HepG2 (cell line): ENCODE measurements at regions not wholly inside any gene's neighbourhood (a gene's known extent, or its start where the extent isn't known, plus 50 kb on each side); places are given as distances from the start of the nearest gene placed in this dataset.

Source experiments
- ATAC-seq: fragments of 200-7000 bp; cut with Tn5 transposase; 3 replicates; pipeline ENCODE4 v1.9.1; 2020; ENCODE audit warnings: mild to moderate bottlenecking, moderate library complexity
- BruUV-seq: library from RNA; stranded (reverse); fragments of 400-500 nt; replicated peaks from 2 replicates; lab custom pipeline; 2021; lab: Mats Ljungman, UMichigan
- CTCF ChIA-PET: fragments of 300-600 bp; formaldehyde crosslinking; extraction: SDS; loops from one replicate; lab custom pipeline; 2021; ENCODE audit warnings: low total read pairs, inconsistent platforms, low intra/inter-chr PET ratio; lab: Yijun Ruan, JAX
- POLR2A ChIA-PET: fragments of 350-600 bp; sonication (Branson Sonifier 250); formaldehyde crosslinking; loops from one replicate; lab custom pipeline; 2020; ENCODE audit warnings: antibody characterized with exemption, inconsistent platforms; lab: Yijun Ruan, JAX
- DNase-seq: peaks from one replicate; pipeline ENCODE4 v3.0.0-alpha.2; 2015; ENCODE audit warnings: low spot score
- FAIRE-seq: peaks from 3 replicates; lab custom pipeline; 2011; peaks lifted over from hg19 to GRCh38; lab: Jason Lieb, UNC
- H2AFZ ChIP-seq: one replicate; pipeline ENCODE4 v1.6.1; 2011; ENCODE audit warnings: low read length, inconsistent platforms
- H3K27ac ChIP-seq: fragments of 300-600 bp; 3 replicates; pipeline ENCODE4 v1.8.0; 2011; ENCODE audit warnings: mixed run types, mild to moderate bottlenecking, mixed read lengths, low read length, inconsistent platforms; ENCODE audit not compliant: insufficient read depth; ENCODE audit errors: extremely low read length
- H3K27me3 ChIP-seq, 2 experiments: fragments of 200-600 bp in 1 of 2; 2 replicates in 1 of 2; 3 replicates in 1 of 2; pipeline versions ENCODE4 v1.6.0 to v1.8.0; 2011; ENCODE audit warnings: low read length in 2 of 2, mild to moderate bottlenecking in 2 of 2, moderate library complexity in 2 of 2, inconsistent platforms in 1 of 2; ENCODE audit not compliant: insufficient read depth in 2 of 2, control insufficient read depth in 1 of 2
- H3K36me3 ChIP-seq, 2 experiments: fragments of 200-600 bp in 1 of 2; replicated peaks in 1 of 2; 2 replicates in 1 of 2; 3 replicates in 1 of 2; pipeline versions ENCODE4 v1.5.1 to v1.8.0; 2011; ENCODE audit warnings: low read length in 2 of 2, inconsistent platforms in 1 of 2; ENCODE audit not compliant: insufficient read depth in 2 of 2, control insufficient read depth in 1 of 2
- H3K4me1 ChIP-seq: 2 replicates; pipeline ENCODE4 v1.5.1; 2012; ENCODE audit warnings: low read length, inconsistent platforms; ENCODE audit not compliant: insufficient read depth
- H3K4me2 ChIP-seq: 2 replicates; pipeline ENCODE4 v1.6.0; 2011; ENCODE audit warnings: low read depth, low read length, inconsistent platforms
- H3K4me3 ChIP-seq, 3 experiments: fragments of 200-600 bp in 1 of 3; sonication (generic), shearing (Covaris generic) in 1 of 3; replicated peaks in 1 of 3; 2 replicates each; pipeline ENCODE4 v1.5.1; 2011 to 2016; ENCODE audit warnings: low read length in 3 of 3, inconsistent platforms in 2 of 3, low read depth in 2 of 3, mild to moderate bottlenecking in 2 of 3, control low read depth in 1 of 3, mixed read lengths in 1 of 3; ENCODE audit not compliant: insufficient read depth in 1 of 3
- H3K79me2 ChIP-seq: one replicate; pipeline ENCODE4 v1.6.1; 2011; ENCODE audit warnings: low read length, inconsistent platforms; ENCODE audit not compliant: insufficient read depth
- H3K9ac ChIP-seq: 2 replicates; pipeline ENCODE4 v1.6.0; 2011; ENCODE audit warnings: mild to moderate bottlenecking, low read depth, low read length, inconsistent platforms; ENCODE audit not compliant: insufficient read depth
- H3K9me3 ChIP-seq: 2 replicates; pipeline ENCODE4 v1.5.1; 2012; ENCODE audit warnings: mild to moderate bottlenecking, low read length
- H4K20me1 ChIP-seq: 2 replicates; pipeline ENCODE4 v1.6.0; 2011; ENCODE audit warnings: inconsistent platforms, mild to moderate bottlenecking, low read length, moderate library complexity; ENCODE audit not compliant: insufficient read depth
- HES4 ChIP-seq: sonication (generic); formaldehyde crosslinking; IDR thresholded peaks from 2 replicates; pipeline ENCODE4 v1.9.0; 2021; ENCODE audit warnings: mild to moderate bottlenecking, missing genetic modification reagents, borderline replicate concordance
- KDM3A ChIP-seq: IDR thresholded peaks from 2 replicates; pipeline ENCODE4 v1.6.1; 2018; ENCODE audit warnings: low read depth, missing compliant biosample characterization
- MEIS2 ChIP-seq: sonication (generic); formaldehyde crosslinking; IDR thresholded peaks from 2 replicates; pipeline ENCODE4 v1.9.0; 2021; ENCODE audit warnings: mild to moderate bottlenecking, missing genetic modification reagents
- SPEN ChIP-seq: sonication (generic); formaldehyde crosslinking; IDR thresholded peaks from 2 replicates; pipeline ENCODE4 v1.5.1; 2020; ENCODE audit warnings: low read depth, mild to moderate bottlenecking, missing genetic modification reagents
- TGIF2 ChIP-seq: IDR thresholded peaks from 2 replicates; pipeline ENCODE4 v1.6.1; 2016; ENCODE audit warnings: control low read depth, missing compliant biosample characterization
- ZBTB1 ChIP-seq: sonication (generic); formaldehyde crosslinking; IDR thresholded peaks from 2 replicates; pipeline ENCODE4 v1.4.0; 2020; ENCODE audit warnings: missing genetic modification reagents, borderline replicate concordance
- ZNF24 ChIP-seq: fragments of 450-650 bp; IDR thresholded peaks from 2 replicates; pipeline ENCODE4 v1.6.1; 2017; ENCODE audit warnings: antibody characterized with exemption, mild to moderate bottlenecking
- ZNF350 ChIP-seq: sonication (generic); formaldehyde crosslinking; IDR thresholded peaks from 2 replicates; pipeline ENCODE4 v1.4.0; 2020; ENCODE audit warnings: mild to moderate bottlenecking, low read depth, missing genetic modification reagents, borderline replicate concordance
- ZNF510 ChIP-seq: sonication (generic); formaldehyde crosslinking; IDR thresholded peaks from 2 replicates; pipeline ENCODE4 v1.4.0; 2020; ENCODE audit warnings: low read depth, mild to moderate bottlenecking, missing genetic modification reagents
- ZNF724P ChIP-seq: sonication (generic); formaldehyde crosslinking; IDR thresholded peaks from 2 replicates; pipeline ENCODE4 v1.8.0; 2022; ENCODE audit warnings: missing genetic modification reagents, borderline replicate concordance
- ZNF841 ChIP-seq: sonication (generic); formaldehyde crosslinking; IDR thresholded peaks from 2 replicates; pipeline ENCODE4 v1.8.1; 2023; ENCODE audit warnings: missing genetic modification reagents, borderline replicate concordance
- ZSCAN29 ChIP-seq: sonication (generic); formaldehyde crosslinking; conservative IDR thresholded peaks from 2 replicates; pipeline ENCODE4 v1.4.0; 2020; ENCODE audit warnings: mild to moderate bottlenecking, missing genetic modification reagents
- WGBS: methylation state at CpG from one replicate; pipeline ENCODE4 v1.1.6; 2017; ENCODE audit warnings: low lambda C conversion rate; 5-methylcytosine and 5-hydroxymethylcytosine counted together
- in situ Hi-C: cut with HindIII; loops from 2 replicates; pipeline ENCODE4 v1.10.0; 2017; ENCODE audit warnings: low pct_unique_long_range_greater_than_20kb; ENCODE audit not compliant: extremely low pct_ligation_motif_present
- intact Hi-C: fragments of 100-400 bp; cut with micrococcal nuclease; formaldehyde crosslinking; loops from one replicate; pipeline ENCODE4 v1.10.0; 2022; ENCODE audit not compliant: unreplicated experiment
- TF ChIP-seq, protein P1 (sequence below): sonication (generic); formaldehyde crosslinking; conservative IDR thresholded peaks from 2 replicates; pipeline ENCODE4 v1.8.1; 2023; ENCODE audit warnings: missing genetic modification reagents
- TF ChIP-seq, protein P2 (sequence below): sonication (generic); formaldehyde crosslinking; IDR thresholded peaks from 2 replicates; pipeline ENCODE4 v1.8.1; 2023; ENCODE audit warnings: missing genetic modification reagents, mild to moderate bottlenecking, borderline replicate concordance

DNA sequence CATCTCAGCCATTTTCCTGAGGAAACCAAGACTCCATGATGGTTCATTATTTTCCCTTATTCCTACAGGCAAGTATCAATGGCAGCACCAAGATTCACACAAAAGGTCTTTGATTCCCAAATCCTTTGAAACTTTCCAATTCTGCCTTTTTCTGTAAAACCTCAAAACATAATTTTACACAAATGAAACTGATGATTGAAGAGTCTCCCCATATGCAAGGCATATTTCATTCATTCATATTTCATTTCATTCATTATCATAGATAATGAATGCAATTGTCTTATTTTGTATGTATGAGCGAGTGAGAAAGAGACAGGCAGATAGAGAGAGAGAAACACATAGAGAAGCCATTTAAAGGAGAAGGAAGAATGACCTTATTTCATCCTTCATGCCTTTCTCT lies 172.8 kb downstream of the BTG1 start (continued):
- TF ChIP-seq ZNF841 (CRISPR knock-in tag) (no peak), ZNF24 (no peak)
- TF ChIP-seq, protein P1, sequence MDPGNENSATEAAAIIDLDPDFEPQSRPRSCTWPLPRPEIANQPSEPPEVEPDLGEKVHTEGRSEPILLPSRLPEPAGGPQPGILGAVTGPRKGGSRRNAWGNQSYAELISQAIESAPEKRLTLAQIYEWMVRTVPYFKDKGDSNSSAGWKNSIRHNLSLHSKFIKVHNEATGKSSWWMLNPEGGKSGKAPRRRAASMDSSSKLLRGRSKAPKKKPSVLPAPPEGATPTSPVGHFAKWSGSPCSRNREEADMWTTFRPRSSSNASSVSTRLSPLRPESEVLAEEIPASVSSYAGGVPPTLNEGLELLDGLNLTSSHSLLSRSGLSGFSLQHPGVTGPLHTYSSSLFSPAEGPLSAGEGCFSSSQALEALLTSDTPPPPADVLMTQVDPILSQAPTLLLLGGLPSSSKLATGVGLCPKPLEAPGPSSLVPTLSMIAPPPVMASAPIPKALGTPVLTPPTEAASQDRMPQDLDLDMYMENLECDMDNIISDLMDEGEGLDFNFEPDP (CRISPR knock-in tag), result no peak

DNA sequence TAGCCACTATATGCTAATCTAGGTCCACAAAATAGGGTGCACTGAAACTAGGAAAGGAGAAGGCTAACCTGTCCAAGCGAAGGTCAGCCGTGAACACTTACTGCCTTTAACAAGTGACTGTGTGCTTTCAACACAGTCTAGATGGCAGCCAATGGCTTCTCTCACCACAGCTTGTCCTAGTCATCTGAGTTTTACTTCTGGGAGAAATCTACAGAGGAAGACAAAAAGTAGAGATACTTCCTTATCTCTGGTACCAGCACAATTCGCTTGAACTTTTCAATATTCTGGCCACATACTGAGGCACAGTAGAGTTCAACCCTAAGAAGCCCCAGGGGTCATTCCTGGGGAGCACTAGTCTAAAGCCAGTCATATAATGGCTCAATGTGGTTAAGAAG lies 176.9 kb downstream of the BTG1 start:
- POLR2A ChIA-PET, result no interaction called here
- no peak overlapping the region for H3K4me2 ChIP-seq
- CTCF ChIA-PET, result no interaction called here
- FAIRE-seq (no peak), DNase-seq (no peak), ATAC-seq (no peak)
- H3K27me3 ChIP-seq, result no peaks in the 10 kb centered on the region
- H2AFZ ChIP-seq, result no peak overlapping the region
- TF ChIP-seq SPEN (CRISPR knock-in tag) (no peak), ZBTB1 (no peak), HES4 (no peak), ZNF350 (CRISPR knock-in tag) (no peak), ZSCAN29 (CRISPR knock-in tag) (no peak), ZNF724P (CRISPR knock-in tag) (no peak), ZNF510 (CRISPR knock-in tag) (no peak), KDM3A (CRISPR knock-in tag) (no peak), TGIF2 (CRISPR knock-in tag) (no peak), MEIS2 (CRISPR knock-in tag) (no peak)
- TF ChIP-seq, protein P2, sequence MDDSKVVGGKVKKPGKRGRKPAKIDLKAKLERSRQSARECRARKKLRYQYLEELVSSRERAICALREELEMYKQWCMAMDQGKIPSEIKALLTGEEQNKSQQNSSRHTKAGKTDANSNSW (CRISPR knock-in tag), result no peak
- no TSS peak for BruUV-seq
- H3K9ac ChIP-seq, result no peak overlapping the region
- intact Hi-C loops (no loop called here), in situ Hi-C loops (no loop called here)
- no peaks in the 10 kb centered on the region for H3K79me2 ChIP-seq
- H4K20me1 ChIP-seq, result no peaks in the 10 kb centered on the region
- no peak overlapping the region for H3K4me3 ChIP-seq
- H3K9me3 ChIP-seq, result no peaks in the 10 kb centered on the region
- H3K4me1 ChIP-seq, result no peaks in the 10 kb centered on the region
- 60% methylated on average over 3 of the region's 3 CpGs for whole genome bisulfite sequencing
- no peak overlapping the region for H3K27ac ChIP-seq
- no peaks in the 10 kb centered on the region for H3K36me3 ChIP-seq
